ENCODE measurements at regions not wholly inside any gene's neighbourhood (a gene's known extent, or its start where the extent isn't known, plus 50 kb on each side); places are given as distances from the start of the nearest gene placed in this dataset.
"Not testable (repeated sequence)": the region's sequence is repeated elsewhere in the genome, so short reads cannot be mapped to it uniquely, and the experiment has no call there.

- H3K4me1 ChIP-seq (ENCODE audit: control insufficient read depth, insufficient read depth, low read length); intact Hi-C loops (cut with DNase I); DNase-seq; H3K27ac ChIP-seq (ENCODE audit: low read length); H3K4me3 ChIP-seq (ENCODE audit: low read length); H3K9me3 ChIP-seq (ENCODE audit: control insufficient read depth, low read length); H3K27me3 ChIP-seq (ENCODE audit: control insufficient read depth, insufficient read depth); ATAC-seq: not testable (repeated sequence)
- 77% methylated on average over 5 of the region's 5 CpGs for WGBS
Measured at GRCh38 chr19:23535901-23536300, 140.6 kb upstream of the ZNF91 start.

DNA sequence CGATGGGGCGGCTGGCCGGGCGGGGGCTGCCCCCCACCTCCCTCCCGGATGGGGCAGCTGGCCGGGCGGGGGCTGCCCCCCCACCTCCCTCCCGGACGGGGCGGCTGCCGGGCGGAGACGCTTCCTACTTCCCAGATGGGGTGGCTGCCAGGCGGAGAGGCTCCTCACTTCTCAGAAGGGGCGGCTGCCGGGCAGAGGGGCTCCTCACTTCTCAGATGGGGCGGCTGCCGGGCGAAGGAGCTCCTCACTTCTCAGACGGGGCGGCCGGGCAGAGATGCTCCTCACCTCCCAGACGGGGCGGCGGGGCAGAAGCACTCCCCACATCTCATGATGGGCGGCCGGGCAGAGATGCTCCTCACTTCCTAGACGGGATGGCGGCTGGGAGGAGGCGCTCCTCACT lies 138.2 kb upstream of the ZNF91 start:
- DNase-seq: peak in 1 of 3 donors; percentile 46
- H3K4me3 ChIP-seq (ENCODE audit: low read length); ATAC-seq; H3K27me3 ChIP-seq (ENCODE audit: control insufficient read depth, insufficient read depth); H3K4me1 ChIP-seq (ENCODE audit: control insufficient read depth, insufficient read depth, low read length); H3K27ac ChIP-seq (ENCODE audit: low read length); intact Hi-C loops (cut with DNase I); H3K9me3 ChIP-seq (ENCODE audit: control insufficient read depth, low read length): not testable (repeated sequence)
- WGBS: 92% methylated on average over 30 of the region's 30 CpGs

GRCh38 chr19:23531976-23532375 lies 136.7 kb upstream of the ZNF91 start:
- ATAC-seq (no peak), DNase-seq (no peak)
- Histone ChIP-seq H3K4me3 (ENCODE audit: low read length) (no peak overlapping the region), H3K27ac (ENCODE audit: low read length) (no peak overlapping the region), H3K4me1 (ENCODE audit: control insufficient read depth, insufficient read depth, low read length) (no peaks in the 10 kb centered on the region), H3K9me3 (ENCODE audit: control insufficient read depth, low read length) (no peaks in the 10 kb centered on the region), H3K27me3 (ENCODE audit: control insufficient read depth, insufficient read depth) (no peaks in the 10 kb centered on the region)
- WGBS: 89% methylated on average over 1 of the region's 1 CpG
- intact Hi-C loops (cut with DNase I): no loop called here

- WGBS: 67% methylated on average over 2 of the region's 2 CpGs
- no peak for DNase-seq
- H3K27ac ChIP-seq (ENCODE audit: low read length): no peak overlapping the region
- H3K4me3 ChIP-seq (ENCODE audit: low read length): no peak overlapping the region
- H3K9me3 ChIP-seq (ENCODE audit: control insufficient read depth, low read length): no peaks in the 10 kb centered on the region
- H3K27me3 ChIP-seq (ENCODE audit: control insufficient read depth, insufficient read depth): no peaks in the 10 kb centered on the region
- intact Hi-C loops (cut with DNase I): no loop called here
- H3K4me1 ChIP-seq (ENCODE audit: control insufficient read depth, insufficient read depth, low read length): no peaks in the 10 kb centered on the region
- ATAC-seq: no peak
Measured at GRCh38 chr19:23531231-23531790, 136.0 kb upstream of the ZNF91 start.

- Histone ChIP-seq H3K4me3 (ENCODE audit: low read length) (no peak overlapping the region), H3K4me1 (ENCODE audit: control insufficient read depth, insufficient read depth, low read length) (no peaks in the 10 kb centered on the region), H3K27me3 (ENCODE audit: control insufficient read depth, insufficient read depth) (no peaks in the 10 kb centered on the region), H3K9me3 (ENCODE audit: control insufficient read depth, low read length) (no peaks in the 10 kb centered on the region), H3K27ac (ENCODE audit: low read length) (no peak overlapping the region)
- ATAC-seq: no peak
- DNase-seq: no peak
- intact Hi-C loops (cut with DNase I): no loop called here
Measured at GRCh38 chr19:23528376-23528775, 133.1 kb upstream of the ZNF91 start.

GRCh38 chr19:23527797-23528196 lies 132.5 kb upstream of the ZNF91 start:
- ATAC-seq: no peak
- no peaks in the 10 kb centered on the region for H3K9me3 ChIP-seq (ENCODE audit: control insufficient read depth, low read length)
- 64% methylated on average over 2 of the region's 2 CpGs for WGBS
- no peak overlapping the region for H3K4me3 ChIP-seq (ENCODE audit: low read length)
- no peaks in the 10 kb centered on the region for H3K4me1 ChIP-seq (ENCODE audit: control insufficient read depth, insufficient read depth, low read length)
- no peaks in the 10 kb centered on the region for H3K27me3 ChIP-seq (ENCODE audit: control insufficient read depth, insufficient read depth)
- intact Hi-C loops (cut with DNase I): no loop called here
- no peak for DNase-seq
- H3K27ac ChIP-seq (ENCODE audit: low read length): no peak overlapping the region

DNA sequence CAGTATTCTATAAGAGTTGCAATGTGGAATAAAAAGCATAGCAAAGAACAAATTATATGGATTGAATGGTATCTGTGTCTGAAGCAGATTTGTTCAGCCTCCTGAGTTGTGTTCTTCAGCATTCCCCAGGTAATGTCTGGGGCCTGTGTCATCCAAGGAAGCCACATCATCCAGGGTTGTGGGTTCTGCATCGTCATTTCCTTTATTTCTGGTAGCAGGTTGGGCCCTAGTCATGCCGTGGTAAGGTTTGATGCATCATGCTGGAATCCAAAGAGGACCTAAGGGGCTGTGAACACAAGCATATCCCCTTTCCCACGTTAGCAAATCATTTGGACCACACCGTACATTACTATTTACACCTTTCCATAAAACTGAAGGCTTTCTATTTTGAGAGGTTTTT lies 131.0 kb upstream of the ZNF91 start:
- Histone ChIP-seq H3K9me3 (ENCODE audit: control insufficient read depth, low read length) (no peaks in the 10 kb centered on the region), H3K4me3 (ENCODE audit: low read length) (no peak overlapping the region), H3K27me3 (ENCODE audit: control insufficient read depth, insufficient read depth) (no peaks in the 10 kb centered on the region), H3K4me1 (ENCODE audit: control insufficient read depth, insufficient read depth, low read length) (no peaks in the 10 kb centered on the region), H3K27ac (ENCODE audit: low read length) (no peak overlapping the region)
- DNase-seq: no peak
- no peak for ATAC-seq
- intact Hi-C loops (cut with DNase I): no loop called here
- WGBS: 76% methylated on average over 4 of the region's 4 CpGs

- H3K4me3 ChIP-seq (ENCODE audit: low read length): no peak overlapping the region
- no peak overlapping the region for H3K27ac ChIP-seq (ENCODE audit: low read length)
- DNase-seq: no peak
- no peaks in the 10 kb centered on the region for H3K9me3 ChIP-seq (ENCODE audit: control insufficient read depth, low read length)
- 74% methylated on average over 2 of the region's 2 CpGs for WGBS
- H3K27me3 ChIP-seq (ENCODE audit: control insufficient read depth, insufficient read depth): no peaks in the 10 kb centered on the region
- no peaks in the 10 kb centered on the region for H3K4me1 ChIP-seq (ENCODE audit: control insufficient read depth, insufficient read depth, low read length)
- no peak for ATAC-seq
- intact Hi-C loops (cut with DNase I): no loop called here
Measured at GRCh38 chr19:23525276-23525852, 130.1 kb upstream of the ZNF91 start.

- DNase-seq (no peak), ATAC-seq (peak; percentile 58 to 80)
- no peak overlapping the region for H3K27ac ChIP-seq (ENCODE audit: low read length)
- H3K4me3 ChIP-seq (ENCODE audit: low read length): no peak overlapping the region
- H3K4me1 ChIP-seq (ENCODE audit: control insufficient read depth, insufficient read depth, low read length): no peaks in the 10 kb centered on the region
- H3K27me3 ChIP-seq (ENCODE audit: control insufficient read depth, insufficient read depth): no peaks in the 10 kb centered on the region
- intact Hi-C loops (cut with DNase I): no loop called here
- H3K9me3 ChIP-seq (ENCODE audit: control insufficient read depth, low read length): no peaks in the 10 kb centered on the region
Measured at GRCh38 chr19:23523863-23524262, 128.6 kb upstream of the ZNF91 start.

GRCh38 chr19:23522431-23522830 lies 127.2 kb upstream of the ZNF91 start:
- WGBS: 98% methylated on average over 1 of the region's 1 CpG
- Histone ChIP-seq H3K27me3 (ENCODE audit: control insufficient read depth, insufficient read depth) (no peaks in the 10 kb centered on the region), H3K27ac (ENCODE audit: low read length) (no peak overlapping the region), H3K4me1 (ENCODE audit: control insufficient read depth, insufficient read depth, low read length) (no peaks in the 10 kb centered on the region), H3K4me3 (ENCODE audit: low read length) (no peak overlapping the region), H3K9me3 (ENCODE audit: control insufficient read depth, low read length) (no peaks in the 10 kb centered on the region)
- no peak for DNase-seq
- intact Hi-C loops (cut with DNase I): no loop called here
- no peak for ATAC-seq

- no peak for DNase-seq
- intact Hi-C loops (cut with DNase I): no loop called here
- no peak for ATAC-seq
- no peaks in the 10 kb centered on the region for H3K4me1 ChIP-seq (ENCODE audit: control insufficient read depth, insufficient read depth, low read length)
- 98% methylated on average over 1 of the region's 1 CpG for WGBS
- H3K27me3 ChIP-seq (ENCODE audit: control insufficient read depth, insufficient read depth): no peaks in the 10 kb centered on the region
- H3K9me3 ChIP-seq (ENCODE audit: control insufficient read depth, low read length): no peaks in the 10 kb centered on the region
- H3K27ac ChIP-seq (ENCODE audit: low read length): no peak overlapping the region
- no peak overlapping the region for H3K4me3 ChIP-seq (ENCODE audit: low read length)
Measured at GRCh38 chr19:23521471-23521870, 126.2 kb upstream of the ZNF91 start.

DNA sequence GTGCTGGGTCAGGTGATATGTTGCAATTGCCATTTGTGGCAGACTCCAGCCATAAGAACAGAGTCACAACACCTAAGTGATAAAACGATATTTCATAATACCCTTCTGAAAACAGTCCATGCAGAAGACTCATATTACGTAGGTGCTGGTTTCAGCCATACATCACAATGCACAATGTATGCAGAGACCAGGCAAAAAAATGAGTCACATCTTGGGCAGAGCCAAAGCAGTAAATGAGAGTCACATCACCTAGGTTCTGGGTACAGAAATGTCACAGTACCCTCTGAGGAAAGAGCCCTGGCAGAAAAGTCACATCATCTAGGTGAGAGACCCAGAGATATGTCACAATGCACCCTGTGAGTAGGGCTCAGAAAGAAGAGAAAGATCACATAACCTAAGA lies 125.2 kb upstream of the ZNF91 start:
- 78% methylated on average over 2 of the region's 2 CpGs for WGBS
- ATAC-seq: no peak
- no peaks in the 10 kb centered on the region for H3K9me3 ChIP-seq (ENCODE audit: control insufficient read depth, low read length)
- no peaks in the 10 kb centered on the region for H3K4me1 ChIP-seq (ENCODE audit: control insufficient read depth, insufficient read depth, low read length)
- H3K4me3 ChIP-seq (ENCODE audit: low read length): no peak overlapping the region
- intact Hi-C loops (cut with DNase I): no loop called here
- DNase-seq: no peak
- no peaks in the 10 kb centered on the region for H3K27me3 ChIP-seq (ENCODE audit: control insufficient read depth, insufficient read depth)
- no peak overlapping the region for H3K27ac ChIP-seq (ENCODE audit: low read length)

Measured in right cardiac atrium (tissue), 5 donors.